ENCODE measurements at regions not wholly inside any gene's neighbourhood (a gene's known extent, or its start where the extent isn't known, plus 50 kb on each side); places are given as distances from the start of the nearest gene placed in this dataset.
A peak's percentile ranks its signal among the peaks of the same experiment; 100 is the strongest.

DNA sequence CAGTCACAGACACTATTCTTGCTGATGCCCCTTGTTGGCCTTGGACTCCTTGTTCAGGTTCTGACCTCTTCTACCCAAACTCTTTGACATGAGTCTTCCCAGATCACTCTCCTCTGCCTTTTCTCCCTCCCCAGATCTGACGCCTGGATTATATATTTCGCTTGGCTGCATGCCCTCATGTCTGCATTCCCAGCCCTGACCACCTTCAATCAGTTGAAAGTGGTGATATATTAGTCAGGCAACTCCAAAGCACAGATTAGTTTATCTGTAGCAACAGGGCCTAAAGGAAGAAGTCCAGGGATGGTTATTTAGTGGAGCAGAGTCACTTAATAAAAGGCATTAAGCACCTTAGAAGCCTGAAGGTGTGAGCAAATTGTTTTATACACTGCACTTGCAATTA is 110.0 kb upstream of the GUCA2B start:
- no peak for TF ChIP-seq CTCF (IDR thresholded peaks at IDR 0.05)

GRCh38 chr1:42041031-42041430 is 112.2 kb upstream of the GUCA2B start:
- no peak for TF ChIP-seq CTCF (IDR thresholded peaks at IDR 0.05)

DNA sequence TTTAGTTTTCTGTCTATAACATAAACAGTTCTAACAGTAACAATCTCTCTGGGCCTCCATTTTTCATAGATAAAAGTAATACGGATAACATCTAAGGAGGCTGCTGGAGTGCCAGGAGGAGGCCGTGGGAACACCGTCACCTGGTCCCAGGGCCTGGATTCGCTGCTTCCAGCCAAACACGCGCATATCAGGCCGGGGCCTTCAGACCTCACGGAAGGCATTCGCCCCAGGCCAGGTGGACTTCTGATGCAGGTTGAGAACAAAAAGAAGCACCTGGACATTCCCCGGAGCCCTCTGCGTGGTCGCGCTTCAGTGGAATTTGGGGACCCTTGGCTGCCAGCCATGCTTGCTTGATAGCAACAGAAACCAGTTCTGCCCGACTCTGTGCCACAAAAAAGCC is 113.1 kb upstream of the GUCA2B start:
- TF ChIP-seq CTCF (IDR thresholded peaks at IDR 0.05), result no peak

DNA sequence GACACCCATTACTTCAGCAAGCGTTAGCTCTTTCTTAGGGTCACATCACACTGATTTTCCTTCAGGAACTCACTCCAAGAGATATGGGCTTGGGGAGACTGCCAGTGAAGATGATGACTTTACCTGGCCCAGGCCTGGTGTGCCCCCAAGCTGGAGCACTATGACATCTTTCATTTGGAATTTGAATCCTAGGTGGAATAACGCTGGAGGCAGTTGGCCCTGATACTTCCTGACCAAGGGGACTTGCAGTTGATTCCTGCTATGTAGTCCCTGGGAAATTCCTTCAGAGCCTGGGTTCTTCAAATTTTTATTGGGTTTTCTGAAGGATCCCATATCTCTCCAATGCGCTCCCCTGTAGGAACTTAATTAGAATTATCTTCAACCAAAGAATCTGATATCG is 114.9 kb upstream of the GUCA2B start:
- TF ChIP-seq CTCF (IDR thresholded peaks at IDR 0.05), result no peak

DNA sequence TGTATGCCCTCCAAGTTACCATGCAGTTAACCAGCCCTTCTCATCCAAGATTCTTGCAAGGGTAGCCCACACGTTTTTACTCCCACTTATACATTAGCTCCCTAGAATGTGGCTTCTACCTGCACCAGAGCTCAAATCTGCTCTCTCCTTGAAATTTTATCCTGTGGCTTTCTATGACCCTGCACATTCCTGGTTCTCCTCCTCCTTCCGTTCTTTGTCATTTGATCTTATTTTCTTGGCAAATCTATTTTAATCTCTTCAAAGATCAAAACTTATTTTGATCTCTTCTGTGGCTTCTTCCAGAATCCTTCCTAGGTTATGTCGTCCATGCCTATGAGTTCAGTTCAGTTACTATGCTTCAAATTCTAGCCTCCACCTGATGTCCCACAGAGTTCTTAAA is 115.6 kb upstream of the GUCA2B start:
- TF ChIP-seq CTCF (IDR thresholded peaks at IDR 0.05), result no peak

DNA sequence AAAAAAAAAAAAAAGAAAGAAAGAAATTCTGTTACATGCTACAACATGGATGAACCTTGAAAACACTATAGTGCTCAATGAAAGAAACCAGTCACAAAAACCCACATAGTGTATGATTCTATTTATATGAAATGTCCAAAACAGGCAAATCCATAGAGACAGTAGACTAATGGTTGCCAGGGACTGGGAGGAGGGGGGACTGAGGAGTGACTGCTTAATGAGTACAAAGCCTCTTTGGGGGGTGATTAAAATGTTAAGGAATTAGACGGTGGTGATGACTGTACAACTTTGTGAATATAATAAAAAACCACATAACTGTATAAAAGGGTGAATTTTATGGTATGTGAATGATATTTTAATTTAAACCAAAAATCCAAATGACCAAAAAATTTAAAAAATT is 116.0 kb upstream of the GUCA2B start:
- no peak for TF ChIP-seq CTCF (IDR thresholded peaks at IDR 0.05)

GRCh38 chr1:42035830-42036604 is 117.2 kb upstream of the GUCA2B start:
- peak; percentile 9; the same call in 1 of the 2 replicates for TF ChIP-seq CTCF (IDR thresholded peaks at IDR 0.05)
